GM12891 (cell line): ENCODE measurements at regions not wholly inside any gene's neighbourhood (a gene's known extent, or its start where the extent isn't known, plus 50 kb on each side); places are given as distances from the start of the nearest gene placed in this dataset.

Experiments
- PAX5 ChIP-seq: IDR thresholded peaks from 2 replicates; pipeline ENCODE4 v1.6.1; 2011; ENCODE audit warnings: low read length, moderate library complexity, mild to moderate bottlenecking; ENCODE audit not compliant: insufficient read depth, severe bottlenecking
- POLR2A ChIP-seq: IDR thresholded peaks from 2 replicates; pipeline ENCODE4 v1.6.1; 2011; ENCODE audit warnings: low read depth, low read length, control low read depth
- POLR2AphosphoS5 ChIP-seq: IDR thresholded peaks from 2 replicates; pipeline ENCODE4 v1.6.1; 2011; ENCODE audit warnings: low read depth, low read length, control low read depth
- POU2F2 ChIP-seq: IDR thresholded peaks from 2 replicates; pipeline ENCODE4 v1.6.1; 2011; ENCODE audit warnings: low read depth, mild to moderate bottlenecking, control low read depth, low read length, moderate library complexity
- SPI1 ChIP-seq: IDR thresholded peaks from 2 replicates; pipeline ENCODE4 v1.6.1; 2011; ENCODE audit warnings: low read depth, low read length, control low read depth

DNA sequence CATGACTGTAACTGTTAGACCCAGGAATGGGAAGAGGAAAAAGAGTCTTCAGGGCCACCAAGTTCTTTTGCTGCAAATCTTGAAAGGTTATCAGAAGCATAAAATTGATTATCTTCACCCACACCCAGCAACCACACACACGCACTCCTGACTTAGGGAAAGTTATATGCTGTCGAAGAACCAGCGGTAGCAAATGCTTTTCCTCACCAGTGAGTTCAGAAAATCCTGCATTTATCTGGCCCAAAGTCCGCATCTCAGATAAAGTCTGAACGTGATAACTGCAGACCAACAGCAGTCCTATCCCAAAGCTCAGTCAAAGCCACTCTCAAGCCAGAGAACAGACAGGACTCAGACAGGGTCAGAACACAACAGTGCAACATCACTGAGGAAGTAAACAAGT, 115.6 kb downstream of the IRS2 start:
- TF ChIP-seq POLR2AphosphoS5 (no peak), SPI1 (no peak), POU2F2 (no peak), POLR2A (no peak), PAX5 (no peak)
